Liver (tissue), 8 donors: ENCODE measurements at regions not wholly inside any gene's neighbourhood (a gene's known extent, or its start where the extent isn't known, plus 50 kb on each side); places are given as distances from the start of the nearest gene placed in this dataset.

Experiments
- DNase-seq: peaks from one replicate; pipeline ENCODE4 v3.0.0-alpha.2; 2017; ENCODE audit warnings: low spot score
- H3K27ac ChIP-seq, 2 donors: one replicate each; pipeline ENCODE4 v1.7.0; 2013; ENCODE audit warnings: inconsistent platforms in 2 of 2, low read length in 2 of 2, control low read depth in 1 of 2, low read depth in 1 of 2, mild to moderate bottlenecking in 1 of 2
- H3K27me3 ChIP-seq, 4 donors: one replicate each; pipeline versions ENCODE4 v1.6.1 to v1.7.0; 2013; ENCODE audit warnings: low read length in 3 of 4, inconsistent platforms in 1 of 4, mild to moderate bottlenecking in 1 of 4, moderate library complexity in 1 of 4; ENCODE audit not compliant: control insufficient read depth in 4 of 4, insufficient read depth in 4 of 4
- H3K36me3 ChIP-seq, 4 donors: one replicate each; pipeline versions ENCODE4 v1.6.1 to v1.7.0; 2013; ENCODE audit warnings: low read length in 3 of 4, mild to moderate bottlenecking in 3 of 4, low read depth in 1 of 4, moderate library complexity in 1 of 4; ENCODE audit not compliant: control insufficient read depth in 4 of 4, insufficient read depth in 3 of 4
- H3K4me1 ChIP-seq, 4 donors: one replicate each; pipeline versions ENCODE4 v1.6.1 to v1.7.0; 2013; ENCODE audit warnings: low read length in 3 of 4, mild to moderate bottlenecking in 3 of 4, moderate library complexity in 1 of 4; ENCODE audit not compliant: control insufficient read depth in 4 of 4, insufficient read depth in 4 of 4
- H3K4me3 ChIP-seq, 3 donors: one replicate each; pipeline versions ENCODE4 v1.6.1 to v1.7.0; 2013; ENCODE audit warnings: low read length in 3 of 3, control low read depth in 1 of 3, low read depth in 1 of 3, mild to moderate bottlenecking in 1 of 3
- H3K9ac ChIP-seq, 2 donors: one replicate each; pipeline ENCODE4 v1.7.0; 2013; ENCODE audit warnings: low read length in 2 of 2, mild to moderate bottlenecking in 2 of 2, moderate library complexity in 2 of 2, control low read depth in 1 of 2, low read depth in 1 of 2
- H3K9me3 ChIP-seq, 4 donors: one replicate each; pipeline versions ENCODE4 v1.6.1 to v1.7.0; 2013; ENCODE audit warnings: low read length in 3 of 4; ENCODE audit not compliant: control insufficient read depth in 4 of 4
- EGR1 ChIP-seq, 2 donors: IDR thresholded peaks; 2 replicates each; pipeline ENCODE4 v1.6.1; 2016 to 2018; ENCODE audit warnings: antibody characterized with exemption in 2 of 2, low read depth in 2 of 2
- FOXA1 ChIP-seq: IDR thresholded peaks from 2 replicates; pipeline ENCODE4 v1.6.1; 2016; ENCODE audit warnings: antibody characterized with exemption
- FOXA2 ChIP-seq: IDR thresholded peaks from 2 replicates; pipeline ENCODE4 v1.6.1; 2016; ENCODE audit warnings: antibody characterized with exemption
- GABPA ChIP-seq, 2 donors: IDR thresholded peaks in 1 of 2; conservative IDR thresholded peaks in 1 of 2; 2 replicates each; pipeline ENCODE4 v1.6.1; 2016; ENCODE audit warnings: antibody characterized with exemption in 2 of 2, mild to moderate bottlenecking in 1 of 2, moderate library complexity in 1 of 2
- HNF4A ChIP-seq, 2 donors: conservative IDR thresholded peaks; 2 replicates each; pipeline ENCODE4 v1.6.1; 2016; ENCODE audit warnings: antibody characterized with exemption in 2 of 2, mild to moderate bottlenecking in 2 of 2
- HNF4G ChIP-seq: IDR thresholded peaks from 2 replicates; pipeline ENCODE4 v1.6.1; 2016; ENCODE audit warnings: antibody characterized with exemption
- JUND ChIP-seq, 2 donors: IDR thresholded peaks; 2 replicates each; pipeline ENCODE4 v1.6.1; 2016; ENCODE audit warnings: antibody characterized with exemption in 2 of 2
- MAX ChIP-seq: IDR thresholded peaks from 2 replicates; pipeline ENCODE4 v1.6.1; 2016; ENCODE audit warnings: antibody characterized with exemption
- NR2F2 ChIP-seq: IDR thresholded peaks from 2 replicates; pipeline ENCODE4 v1.6.1; 2016; ENCODE audit warnings: antibody characterized with exemption
- REST ChIP-seq: IDR thresholded peaks from 2 replicates; pipeline ENCODE4 v1.6.1; 2016; ENCODE audit warnings: antibody characterized with exemption, mild to moderate bottlenecking
- RXRA ChIP-seq, 2 donors: IDR thresholded peaks; 2 replicates each; pipeline ENCODE4 v1.6.1; 2017 to 2018; ENCODE audit warnings: antibody characterized with exemption in 2 of 2, mild to moderate bottlenecking in 1 of 2
- SP1 ChIP-seq: IDR thresholded peaks from 2 replicates; pipeline ENCODE4 v1.6.1; 2018; ENCODE audit warnings: antibody characterized with exemption, mild to moderate bottlenecking
- YY1 ChIP-seq: IDR thresholded peaks from 2 replicates; pipeline ENCODE4 v1.6.1; 2016; ENCODE audit warnings: antibody characterized with exemption, mild to moderate bottlenecking
- WGBS: extraction: QIAGEN DNeasy Blood & Tissue Kit; methylation state at CpG from one replicate; pipeline ENCODE4 v1.1.7; 2013; 5-methylcytosine and 5-hydroxymethylcytosine counted together
- TF ChIP-seq, protein P1 (sequence below): fragments of 150-350 bp; IDR thresholded peaks from 2 replicates; pipeline ENCODE4 v1.5.1; 2017; ENCODE audit warnings: improper control_type of control experiment, low read depth, low read length; ENCODE audit not compliant: missing input control
- TF ChIP-seq, protein P2 (sequence below): IDR thresholded peaks from 2 replicates; pipeline ENCODE4 v1.6.1; 2016; ENCODE audit warnings: antibody characterized with exemption
- TF ChIP-seq, protein P3 (sequence below): IDR thresholded peaks from 2 replicates; pipeline ENCODE4 v1.6.1; 2016; ENCODE audit warnings: antibody characterized with exemption
- donor health status: healthy.
- donor health status: healthy.
- donor health status: healthy.
- donor health status: healthy.
- donor health status: healthy.

DNA sequence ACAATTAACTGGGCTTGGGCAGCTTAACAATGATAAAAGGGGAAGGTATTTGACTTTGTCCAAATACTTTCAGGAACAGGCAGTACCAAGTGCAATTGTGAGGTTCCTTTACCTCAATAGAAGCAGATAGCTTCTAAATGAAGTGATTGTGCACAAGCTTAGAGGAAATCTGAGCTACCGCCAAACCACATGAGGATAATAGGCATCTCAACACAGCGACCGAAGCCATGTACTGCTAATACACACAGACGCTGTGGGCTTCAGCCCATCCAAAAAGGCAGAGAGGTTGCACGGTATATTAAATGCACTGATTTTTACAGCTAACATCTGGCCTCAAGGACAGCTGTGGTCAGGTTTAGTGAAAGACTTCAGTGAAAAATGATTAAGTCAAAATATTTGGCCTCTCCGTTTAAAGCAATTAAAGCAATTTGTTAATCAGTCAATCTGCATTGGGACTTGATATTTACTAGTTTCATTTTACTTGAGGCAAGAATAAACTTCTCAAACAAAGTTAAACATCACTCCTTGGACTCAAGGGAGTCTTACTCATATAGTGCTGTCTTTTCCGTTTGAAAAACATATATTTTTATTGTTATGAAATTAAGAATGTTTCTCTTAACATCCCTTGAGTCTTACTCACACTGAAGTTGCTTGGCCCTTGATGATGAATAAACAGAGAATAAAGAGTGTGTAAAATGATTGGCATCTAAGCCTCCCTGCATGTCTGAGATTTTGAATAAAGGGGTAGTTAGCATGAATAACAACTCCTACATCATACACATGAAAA lies 306.3 kb downstream of the C7orf25 start:
- Histone ChIP-seq H3K27ac (no peak overlapping the region), H3K4me3 (no peak overlapping the region), H3K27me3 (peaks cover 0 to 6% (median 1%) of the 10 kb centered on the region in 4 donors), H3K9ac (no peak overlapping the region), H3K36me3 (no peaks in the 10 kb centered on the region), H3K9me3 (no peaks in the 10 kb centered on the region), H3K4me1 (no peaks in the 10 kb centered on the region)
- 80% methylated on average over 7 of the region's 7 CpGs for WGBS
- DNase-seq: no peak
- TF ChIP-seq, protein P1, sequence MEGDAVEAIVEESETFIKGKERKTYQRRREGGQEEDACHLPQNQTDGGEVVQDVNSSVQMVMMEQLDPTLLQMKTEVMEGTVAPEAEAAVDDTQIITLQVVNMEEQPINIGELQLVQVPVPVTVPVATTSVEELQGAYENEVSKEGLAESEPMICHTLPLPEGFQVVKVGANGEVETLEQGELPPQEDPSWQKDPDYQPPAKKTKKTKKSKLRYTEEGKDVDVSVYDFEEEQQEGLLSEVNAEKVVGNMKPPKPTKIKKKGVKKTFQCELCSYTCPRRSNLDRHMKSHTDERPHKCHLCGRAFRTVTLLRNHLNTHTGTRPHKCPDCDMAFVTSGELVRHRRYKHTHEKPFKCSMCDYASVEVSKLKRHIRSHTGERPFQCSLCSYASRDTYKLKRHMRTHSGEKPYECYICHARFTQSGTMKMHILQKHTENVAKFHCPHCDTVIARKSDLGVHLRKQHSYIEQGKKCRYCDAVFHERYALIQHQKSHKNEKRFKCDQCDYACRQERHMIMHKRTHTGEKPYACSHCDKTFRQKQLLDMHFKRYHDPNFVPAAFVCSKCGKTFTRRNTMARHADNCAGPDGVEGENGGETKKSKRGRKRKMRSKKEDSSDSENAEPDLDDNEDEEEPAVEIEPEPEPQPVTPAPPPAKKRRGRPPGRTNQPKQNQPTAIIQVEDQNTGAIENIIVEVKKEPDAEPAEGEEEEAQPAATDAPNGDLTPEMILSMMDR: no peak
- no peak for TF ChIP-seq MAX

DNA sequence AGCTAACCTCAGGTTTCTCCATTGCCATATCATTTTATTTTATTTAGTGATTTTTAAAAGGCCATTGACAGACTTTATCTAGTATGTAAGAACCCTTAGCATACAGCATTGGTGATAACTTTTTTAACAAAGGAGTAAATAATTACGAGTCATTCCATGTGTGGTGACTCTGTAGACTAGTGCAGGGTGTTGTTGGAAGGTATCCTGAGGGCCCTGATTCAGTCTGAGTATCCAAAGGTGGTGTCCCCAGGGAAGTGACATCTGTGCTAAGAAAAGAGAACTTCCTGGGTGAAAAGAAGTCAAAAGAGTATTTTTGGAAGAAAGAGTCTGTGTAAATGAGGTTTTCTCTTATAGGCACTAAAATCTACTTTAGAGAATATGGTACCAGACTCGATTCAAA lies 308.4 kb downstream of the C7orf25 start:
- no peak overlapping the region for H3K4me3 ChIP-seq
- WGBS: 74% methylated on average over 2 of the region's 2 CpGs
- H3K9ac ChIP-seq: no peak overlapping the region
- peaks cover 0 to 6% (median 1%) of the 10 kb centered on the region in 4 donors for H3K27me3 ChIP-seq
- no peak overlapping the region for H3K27ac ChIP-seq
- no peak for DNase-seq
- no peaks in the 10 kb centered on the region for H3K9me3 ChIP-seq
- H3K4me1 ChIP-seq: no peaks in the 10 kb centered on the region
- no peaks in the 10 kb centered on the region for H3K36me3 ChIP-seq
- no peak for TF ChIP-seq EGR1 (IDR thresholded peaks at IDR 0.05; ENCODE audit: low read depth in 2 of 2)
- TF ChIP-seq REST: no peak
- TF ChIP-seq MAX: no peak
- TF ChIP-seq, protein P1: no peak
- no peak for TF ChIP-seq SP1
- TF ChIP-seq, protein P2, sequence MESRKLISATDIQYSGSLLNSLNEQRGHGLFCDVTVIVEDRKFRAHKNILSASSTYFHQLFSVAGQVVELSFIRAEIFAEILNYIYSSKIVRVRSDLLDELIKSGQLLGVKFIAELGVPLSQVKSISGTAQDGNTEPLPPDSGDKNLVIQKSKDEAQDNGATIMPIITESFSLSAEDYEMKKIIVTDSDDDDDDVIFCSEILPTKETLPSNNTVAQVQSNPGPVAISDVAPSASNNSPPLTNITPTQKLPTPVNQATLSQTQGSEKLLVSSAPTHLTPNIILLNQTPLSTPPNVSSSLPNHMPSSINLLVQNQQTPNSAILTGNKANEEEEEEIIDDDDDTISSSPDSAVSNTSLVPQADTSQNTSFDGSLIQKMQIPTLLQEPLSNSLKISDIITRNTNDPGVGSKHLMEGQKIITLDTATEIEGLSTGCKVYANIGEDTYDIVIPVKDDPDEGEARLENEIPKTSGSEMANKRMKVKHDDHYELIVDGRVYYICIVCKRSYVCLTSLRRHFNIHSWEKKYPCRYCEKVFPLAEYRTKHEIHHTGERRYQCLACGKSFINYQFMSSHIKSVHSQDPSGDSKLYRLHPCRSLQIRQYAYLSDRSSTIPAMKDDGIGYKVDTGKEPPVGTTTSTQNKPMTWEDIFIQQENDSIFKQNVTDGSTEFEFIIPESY: no peak
- TF ChIP-seq GABPA (IDR thresholded peaks at IDR 0.05 in 1 of 2, conservative IDR thresholded peaks at IDR 0.05 in 1 of 2): no peak
- TF ChIP-seq RXRA (IDR thresholded peaks at IDR 0.05): no peak
- TF ChIP-seq HNF4A (conservative IDR thresholded peaks at IDR 0.05): no peak
- TF ChIP-seq, protein P3, sequence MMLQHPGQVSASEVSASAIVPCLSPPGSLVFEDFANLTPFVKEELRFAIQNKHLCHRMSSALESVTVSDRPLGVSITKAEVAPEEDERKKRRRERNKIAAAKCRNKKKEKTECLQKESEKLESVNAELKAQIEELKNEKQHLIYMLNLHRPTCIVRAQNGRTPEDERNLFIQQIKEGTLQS: no peak
- TF ChIP-seq JUND (IDR thresholded peaks at IDR 0.05): no peak
- TF ChIP-seq FOXA1: no peak
- TF ChIP-seq FOXA2: no peak
- TF ChIP-seq HNF4G: no peak
- no peak for TF ChIP-seq YY1
- no peak for TF ChIP-seq NR2F2
